GM13977 (cell line): ENCODE measurements at regions not wholly inside any gene's neighbourhood (a gene's known extent, or its start where the extent isn't known, plus 50 kb on each side); places are given as distances from the start of the nearest gene placed in this dataset.

ENCODE experiments used
- DNase-seq: peaks from one replicate; pipeline ENCODE4 v3.0.0; 2012; ENCODE audit warnings: low spot score
- in situ Hi-C: fragments of 300-500 bp; cut with MboI; formaldehyde crosslinking; loops from one replicate; pipeline ENCODE4 v1.12.0; 2022; ENCODE audit warnings: low sequenced_read_pairs, low pct_unique_long_range_greater_than_20kb, mixed read lengths, inconsistent platforms; ENCODE audit not compliant: unreplicated experiment
- TF ChIP-seq, protein P1 (sequence below): IDR thresholded peaks from 2 replicates; pipeline ENCODE4 v1.5.1; 2012; ENCODE audit warnings: mild to moderate bottlenecking, control low read depth; ENCODE audit not compliant: insufficient read depth; ENCODE audit errors: extremely low read depth, missing control alignments

DNA sequence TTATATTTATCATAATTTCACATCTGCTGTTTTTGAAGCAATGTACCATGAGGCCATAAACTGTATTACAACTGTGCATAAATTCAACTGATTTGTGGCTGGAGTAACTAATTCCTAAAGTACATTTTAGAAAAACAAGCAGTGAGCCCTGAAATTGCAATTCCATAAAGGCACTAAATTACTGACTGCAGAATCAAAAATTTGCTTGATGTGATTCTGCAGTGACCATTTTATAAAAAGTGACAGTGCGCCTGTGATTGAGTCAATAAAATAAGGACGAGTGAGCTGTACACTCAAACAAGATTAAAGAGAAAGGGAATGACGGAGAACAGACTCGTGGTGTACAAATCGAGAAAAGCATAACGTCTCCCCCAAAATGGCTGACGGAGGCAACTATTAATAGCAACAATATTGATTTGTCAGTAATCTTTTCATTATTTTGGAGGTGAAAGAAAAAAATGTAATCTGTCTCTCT is 121.4 kb upstream of the MEIS2 start:
- TF ChIP-seq, protein P1, sequence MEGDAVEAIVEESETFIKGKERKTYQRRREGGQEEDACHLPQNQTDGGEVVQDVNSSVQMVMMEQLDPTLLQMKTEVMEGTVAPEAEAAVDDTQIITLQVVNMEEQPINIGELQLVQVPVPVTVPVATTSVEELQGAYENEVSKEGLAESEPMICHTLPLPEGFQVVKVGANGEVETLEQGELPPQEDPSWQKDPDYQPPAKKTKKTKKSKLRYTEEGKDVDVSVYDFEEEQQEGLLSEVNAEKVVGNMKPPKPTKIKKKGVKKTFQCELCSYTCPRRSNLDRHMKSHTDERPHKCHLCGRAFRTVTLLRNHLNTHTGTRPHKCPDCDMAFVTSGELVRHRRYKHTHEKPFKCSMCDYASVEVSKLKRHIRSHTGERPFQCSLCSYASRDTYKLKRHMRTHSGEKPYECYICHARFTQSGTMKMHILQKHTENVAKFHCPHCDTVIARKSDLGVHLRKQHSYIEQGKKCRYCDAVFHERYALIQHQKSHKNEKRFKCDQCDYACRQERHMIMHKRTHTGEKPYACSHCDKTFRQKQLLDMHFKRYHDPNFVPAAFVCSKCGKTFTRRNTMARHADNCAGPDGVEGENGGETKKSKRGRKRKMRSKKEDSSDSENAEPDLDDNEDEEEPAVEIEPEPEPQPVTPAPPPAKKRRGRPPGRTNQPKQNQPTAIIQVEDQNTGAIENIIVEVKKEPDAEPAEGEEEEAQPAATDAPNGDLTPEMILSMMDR = no peak
- in situ Hi-C loops = no loop called here
- DNase-seq = no peak

DNA sequence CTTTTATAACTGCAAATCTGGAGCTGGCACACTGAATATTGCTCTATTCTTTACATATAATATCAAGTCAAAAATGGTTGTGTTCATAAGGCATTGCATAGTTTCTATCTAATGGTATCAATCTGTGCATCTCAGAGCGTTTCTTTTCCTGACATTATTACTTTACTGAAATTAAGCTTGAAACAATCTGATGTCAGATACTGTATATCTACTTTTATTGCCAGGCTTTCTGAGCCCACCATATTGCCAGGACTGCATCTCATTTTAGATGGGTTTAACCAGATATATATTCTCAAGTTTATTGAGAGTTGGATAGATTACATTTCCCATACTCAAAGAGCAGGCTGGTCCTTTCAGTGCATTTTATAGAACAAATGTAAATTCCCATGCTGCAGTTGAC is 122.7 kb upstream of the MEIS2 start:
- in situ Hi-C loops = no loop called here
- TF ChIP-seq, protein P1 = no peak
- no peak for DNase-seq

DNA sequence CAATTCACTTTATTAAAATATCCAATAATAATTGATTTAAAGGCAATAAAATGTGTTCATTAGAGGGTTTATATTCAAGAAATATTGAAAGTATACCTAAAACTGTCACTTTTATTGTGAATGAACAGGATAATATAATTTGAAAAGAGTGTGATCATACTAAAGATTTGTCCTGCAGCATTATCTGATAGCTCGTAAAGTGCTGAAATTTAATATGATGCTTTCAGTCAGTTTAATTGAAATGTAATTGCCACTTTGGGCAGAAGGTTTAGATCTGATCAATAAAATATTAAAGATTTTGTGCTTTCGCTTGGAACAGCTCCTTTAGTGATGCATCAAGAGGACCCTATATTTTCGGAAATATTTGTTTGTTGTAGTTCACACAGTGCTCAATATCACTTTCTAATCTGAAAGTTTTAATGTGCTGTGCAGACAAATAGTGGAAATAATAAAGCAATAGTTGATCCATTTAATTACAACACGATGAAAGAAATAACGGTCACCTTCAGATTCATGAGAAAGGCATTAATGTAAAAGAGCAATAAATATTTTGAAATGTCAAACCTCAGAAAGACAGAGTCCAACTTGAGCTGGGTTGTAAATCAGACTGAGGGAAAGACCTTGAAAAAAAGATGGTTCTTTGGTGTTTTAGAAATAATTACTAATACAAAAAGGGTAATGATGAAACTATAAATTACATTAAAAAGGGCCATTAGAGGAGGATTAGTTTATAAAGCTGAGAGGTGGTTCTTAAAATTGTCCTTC is 129.7 kb upstream of the MEIS2 start:
- TF ChIP-seq, protein P1 = no peak
- in situ Hi-C loops = no loop called here
- no peak for DNase-seq

DNA sequence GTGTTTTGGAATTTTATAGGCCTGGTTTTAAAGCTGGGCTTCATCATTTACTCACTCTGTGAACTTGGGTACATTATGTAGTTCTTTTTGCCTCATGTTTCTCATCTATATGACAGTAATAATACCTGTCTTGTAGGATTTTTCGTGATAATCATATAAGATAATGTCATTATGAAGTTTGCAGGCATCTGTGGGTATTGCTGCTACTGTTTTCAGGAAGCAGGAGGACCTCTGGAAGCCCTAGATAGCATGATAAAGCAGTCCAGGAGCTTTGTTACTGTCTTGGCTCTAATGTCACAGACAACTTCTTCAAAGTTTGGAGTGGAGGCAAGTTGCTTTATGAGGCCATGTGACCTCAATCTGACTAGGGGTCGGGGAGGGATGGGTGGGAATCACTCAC is 145.0 kb upstream of the MEIS2 start:
- in situ Hi-C loops = no loop called here
- TF ChIP-seq, protein P1 = no peak
- DNase-seq = no peak

DNA sequence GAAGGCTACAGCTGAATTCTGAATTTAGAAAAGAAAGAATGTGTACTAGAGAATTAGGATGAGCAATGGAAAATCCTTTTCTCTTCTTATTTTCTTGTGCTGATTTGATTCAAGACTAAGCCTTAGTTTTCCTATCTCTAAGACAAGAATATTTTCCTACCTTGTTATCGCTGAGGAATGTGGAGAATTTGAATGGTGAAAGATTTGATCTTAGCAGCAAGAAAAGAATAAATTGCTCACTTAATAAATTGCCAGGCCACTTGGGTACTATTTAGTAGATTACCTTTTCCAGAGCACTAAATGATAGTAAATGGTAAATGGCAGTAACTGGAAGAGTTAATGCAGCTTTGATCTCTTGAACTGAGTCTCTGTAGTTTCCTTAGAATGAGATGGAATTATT is 145.7 kb upstream of the MEIS2 start:
- TF ChIP-seq, protein P1 = no peak
- in situ Hi-C loops = no loop called here
- no peak for DNase-seq

DNA sequence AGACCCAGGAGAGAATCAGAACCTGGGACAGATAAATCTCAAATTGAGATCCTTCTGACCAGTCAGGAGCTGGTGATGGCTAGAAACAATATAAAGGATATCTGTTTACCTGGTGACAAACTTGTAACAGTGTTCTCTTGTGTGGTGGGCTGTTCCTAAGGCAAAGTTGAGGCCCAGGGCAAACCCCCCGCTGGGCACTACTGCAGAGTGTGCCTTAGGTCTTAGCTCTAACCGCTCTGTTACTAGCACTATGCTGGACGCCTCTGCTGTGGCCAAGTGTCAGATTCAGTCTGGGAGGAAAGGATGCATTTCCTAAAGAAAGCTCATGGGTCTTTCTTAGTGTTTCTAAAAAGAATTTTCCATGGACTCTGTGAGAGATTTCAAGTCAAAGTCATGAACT is 146.5 kb upstream of the MEIS2 start:
- TF ChIP-seq, protein P1 = no peak
- no peak for DNase-seq
- in situ Hi-C loops = no loop called here

DNA sequence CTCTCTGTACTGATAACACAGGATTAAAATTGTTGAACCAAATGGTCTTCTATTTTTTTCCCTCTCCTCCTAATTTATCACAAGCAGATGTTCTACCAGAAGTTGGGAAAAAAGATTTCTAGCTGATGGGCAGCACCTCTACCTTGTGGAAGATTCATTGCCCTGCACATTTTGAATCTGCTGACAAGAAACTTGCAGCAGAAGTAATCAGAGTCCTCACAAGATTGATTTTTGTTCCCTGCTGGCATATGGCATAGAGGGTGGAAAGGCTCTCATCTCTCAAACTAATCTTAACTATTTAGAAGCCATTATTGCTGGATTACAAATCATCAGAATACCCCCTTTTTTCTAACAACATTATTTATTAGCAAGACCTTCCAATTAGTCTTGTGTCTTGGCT is 148.9 kb upstream of the MEIS2 start:
- in situ Hi-C loops = no loop called here
- no peak for DNase-seq
- TF ChIP-seq, protein P1 = no peak
